ENCODE measurements at regions not wholly inside any gene's neighbourhood (a gene's known extent, or its start where the extent isn't known, plus 50 kb on each side); places are given as distances from the start of the nearest gene placed in this dataset.

- peak; percentile 39 for DNase-seq (ENCODE audit: low read depth)
- H3K4me3 ChIP-seq (replicated peaks; ENCODE audit: low read depth, low read length), result no peak overlapping the region
- no peak for TF ChIP-seq CTCF (IDR thresholded peaks at IDR 0.05; ENCODE audit: low read length, missing control alignments)
Observed at GRCh38 chr10:52447931-52448353, 133.9 kb downstream of the DKK1 start.

- no peak for TF ChIP-seq CTCF (IDR thresholded peaks at IDR 0.05; ENCODE audit: low read length, missing control alignments)
- no peak for DNase-seq (ENCODE audit: low read depth)
Observed at GRCh38 chr10:52450762-52451291, 136.7 kb downstream of the DKK1 start.

GRCh38 chr10:52451817-52452216 is 137.7 kb downstream of the DKK1 start:
- DNase-seq (ENCODE audit: low read depth), result peak; percentile 75
- TF ChIP-seq CTCF (IDR thresholded peaks at IDR 0.05; ENCODE audit: low read length, missing control alignments), result no peak
- H3K4me3 ChIP-seq (replicated peaks; ENCODE audit: low read depth, low read length), result no peak overlapping the region

More at GRCh38 chr10:52450762-52451291, 136.7 kb downstream of the DKK1 start:
- no peak overlapping the region for H3K4me3 ChIP-seq (replicated peaks; ENCODE audit: low read depth, low read length)

- TF ChIP-seq CTCF (IDR thresholded peaks at IDR 0.05; ENCODE audit: low read length, missing control alignments), result no peak
- DNase-seq (ENCODE audit: low read depth), result no peak
- H3K4me3 ChIP-seq (replicated peaks; ENCODE audit: low read depth, low read length), result no peak overlapping the region
Observed at GRCh38 chr10:52452600-52453493, 138.8 kb downstream of the DKK1 start.

GRCh38 chr10:52453501-52453900 is 139.4 kb downstream of the DKK1 start:
- H3K4me3 ChIP-seq (replicated peaks; ENCODE audit: low read depth, low read length), result no peak overlapping the region
- no peak for DNase-seq (ENCODE audit: low read depth)
- TF ChIP-seq CTCF (IDR thresholded peaks at IDR 0.05; ENCODE audit: low read length, missing control alignments), result no peak

- H3K4me3 ChIP-seq (replicated peaks; ENCODE audit: low read depth, low read length), result no peak overlapping the region
- TF ChIP-seq CTCF (IDR thresholded peaks at IDR 0.05; ENCODE audit: low read length, missing control alignments), result no peak
- DNase-seq (ENCODE audit: low read depth), result no peak
Observed at GRCh38 chr10:52454491-52454890, 140.4 kb downstream of the DKK1 start.
